ENCODE measurements at regions not wholly inside any gene's neighbourhood (a gene's known extent, or its start where the extent isn't known, plus 50 kb on each side); places are given as distances from the start of the nearest gene placed in this dataset.
"Not testable (repeated sequence)": the region's sequence is repeated elsewhere in the genome, so short reads cannot be mapped to it uniquely, and the experiment has no call there.

DNA sequence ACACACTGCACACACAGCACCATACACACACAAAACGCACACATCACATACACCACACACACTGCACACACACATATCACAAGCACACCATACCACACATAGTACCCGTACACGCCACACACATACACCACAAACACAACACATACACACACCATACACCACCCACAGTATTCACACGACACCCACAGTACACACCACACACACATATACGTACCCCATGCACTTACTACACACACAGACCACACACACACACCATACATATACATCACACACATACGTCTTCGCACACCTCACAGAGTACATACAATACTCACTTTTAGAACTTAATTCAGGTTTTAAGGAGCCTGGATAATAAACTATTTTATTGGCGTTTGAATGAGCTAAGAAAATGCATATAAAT, 1805.3 kb upstream of the DEFB115 start:
- no peak for DNase-seq (ENCODE audit: low spot score)
- H3K4me1 Mint-ChIP-seq, result no peaks in the 10 kb centered on the region
- ATAC-seq, result no peak
- H3K36me3 Mint-ChIP-seq (ENCODE audit: low read depth), result peaks cover 34% of the 10 kb centered on the region
- Histone ChIP-seq H3K79me2 (replicated peaks; ENCODE audit: insufficient read depth) (no peaks in the 10 kb centered on the region), H3K4me2 (no peak overlapping the region), H3K4me1 (ENCODE audit: insufficient read depth) (no peaks in the 10 kb centered on the region), H3K9me2 (ENCODE audit: insufficient read depth) (no peaks in the 10 kb centered on the region), H3K27ac (ENCODE audit: low read depth) (no peak overlapping the region), H2AFZ (no peak overlapping the region), H3K36me3 (ENCODE audit: insufficient read depth) (no peaks in the 10 kb centered on the region), H3K27me3 (ENCODE audit: insufficient read depth) (no peaks in the 10 kb centered on the region), H3K4me3 (no peak overlapping the region), H3F3A (replicated peaks; ENCODE audit: low read depth) (no peaks in the 10 kb centered on the region), H4K20me1 (replicated peaks; ENCODE audit: insufficient read depth) (no peaks in the 10 kb centered on the region)
- H3K27me3 Mint-ChIP-seq (ENCODE audit: insufficient read depth, low read depth, poor library complexity), result peaks cover 6% of the 10 kb centered on the region
- TF ChIP-seq POLR2AphosphoS5 (IDR thresholded peaks at IDR 0.05; ENCODE audit: low read depth) (no peak), JUNB (IDR thresholded peaks at IDR 0.05; ENCODE audit: unreplicated experiment) (no peak), STAT1 (IDR thresholded peaks at IDR 0.05; ENCODE audit: unreplicated experiment) (no peak)
- TF ChIP-seq, protein P1, sequence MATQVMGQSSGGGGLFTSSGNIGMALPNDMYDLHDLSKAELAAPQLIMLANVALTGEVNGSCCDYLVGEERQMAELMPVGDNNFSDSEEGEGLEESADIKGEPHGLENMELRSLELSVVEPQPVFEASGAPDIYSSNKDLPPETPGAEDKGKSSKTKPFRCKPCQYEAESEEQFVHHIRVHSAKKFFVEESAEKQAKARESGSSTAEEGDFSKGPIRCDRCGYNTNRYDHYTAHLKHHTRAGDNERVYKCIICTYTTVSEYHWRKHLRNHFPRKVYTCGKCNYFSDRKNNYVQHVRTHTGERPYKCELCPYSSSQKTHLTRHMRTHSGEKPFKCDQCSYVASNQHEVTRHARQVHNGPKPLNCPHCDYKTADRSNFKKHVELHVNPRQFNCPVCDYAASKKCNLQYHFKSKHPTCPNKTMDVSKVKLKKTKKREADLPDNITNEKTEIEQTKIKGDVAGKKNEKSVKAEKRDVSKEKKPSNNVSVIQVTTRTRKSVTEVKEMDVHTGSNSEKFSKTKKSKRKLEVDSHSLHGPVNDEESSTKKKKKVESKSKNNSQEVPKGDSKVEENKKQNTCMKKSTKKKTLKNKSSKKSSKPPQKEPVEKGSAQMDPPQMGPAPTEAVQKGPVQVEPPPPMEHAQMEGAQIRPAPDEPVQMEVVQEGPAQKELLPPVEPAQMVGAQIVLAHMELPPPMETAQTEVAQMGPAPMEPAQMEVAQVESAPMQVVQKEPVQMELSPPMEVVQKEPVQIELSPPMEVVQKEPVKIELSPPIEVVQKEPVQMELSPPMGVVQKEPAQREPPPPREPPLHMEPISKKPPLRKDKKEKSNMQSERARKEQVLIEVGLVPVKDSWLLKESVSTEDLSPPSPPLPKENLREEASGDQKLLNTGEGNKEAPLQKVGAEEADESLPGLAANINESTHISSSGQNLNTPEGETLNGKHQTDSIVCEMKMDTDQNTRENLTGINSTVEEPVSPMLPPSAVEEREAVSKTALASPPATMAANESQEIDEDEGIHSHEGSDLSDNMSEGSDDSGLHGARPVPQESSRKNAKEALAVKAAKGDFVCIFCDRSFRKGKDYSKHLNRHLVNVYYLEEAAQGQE (IDR thresholded peaks at IDR 0.05; ENCODE audit: unreplicated experiment), result no peak
- TF ChIP-seq, protein P2, sequence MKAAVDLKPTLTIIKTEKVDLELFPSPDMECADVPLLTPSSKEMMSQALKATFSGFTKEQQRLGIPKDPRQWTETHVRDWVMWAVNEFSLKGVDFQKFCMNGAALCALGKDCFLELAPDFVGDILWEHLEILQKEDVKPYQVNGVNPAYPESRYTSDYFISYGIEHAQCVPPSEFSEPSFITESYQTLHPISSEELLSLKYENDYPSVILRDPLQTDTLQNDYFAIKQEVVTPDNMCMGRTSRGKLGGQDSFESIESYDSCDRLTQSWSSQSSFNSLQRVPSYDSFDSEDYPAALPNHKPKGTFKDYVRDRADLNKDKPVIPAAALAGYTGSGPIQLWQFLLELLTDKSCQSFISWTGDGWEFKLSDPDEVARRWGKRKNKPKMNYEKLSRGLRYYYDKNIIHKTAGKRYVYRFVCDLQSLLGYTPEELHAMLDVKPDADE (IDR thresholded peaks at IDR 0.05), result no peak
- H3K9me3 Mint-ChIP-seq, result peaks cover 86% of the 10 kb centered on the region
- no peak overlapping the region for H3K27ac Mint-ChIP-seq
- no peak overlapping the region for H3K4me3 Mint-ChIP-seq

DNA sequence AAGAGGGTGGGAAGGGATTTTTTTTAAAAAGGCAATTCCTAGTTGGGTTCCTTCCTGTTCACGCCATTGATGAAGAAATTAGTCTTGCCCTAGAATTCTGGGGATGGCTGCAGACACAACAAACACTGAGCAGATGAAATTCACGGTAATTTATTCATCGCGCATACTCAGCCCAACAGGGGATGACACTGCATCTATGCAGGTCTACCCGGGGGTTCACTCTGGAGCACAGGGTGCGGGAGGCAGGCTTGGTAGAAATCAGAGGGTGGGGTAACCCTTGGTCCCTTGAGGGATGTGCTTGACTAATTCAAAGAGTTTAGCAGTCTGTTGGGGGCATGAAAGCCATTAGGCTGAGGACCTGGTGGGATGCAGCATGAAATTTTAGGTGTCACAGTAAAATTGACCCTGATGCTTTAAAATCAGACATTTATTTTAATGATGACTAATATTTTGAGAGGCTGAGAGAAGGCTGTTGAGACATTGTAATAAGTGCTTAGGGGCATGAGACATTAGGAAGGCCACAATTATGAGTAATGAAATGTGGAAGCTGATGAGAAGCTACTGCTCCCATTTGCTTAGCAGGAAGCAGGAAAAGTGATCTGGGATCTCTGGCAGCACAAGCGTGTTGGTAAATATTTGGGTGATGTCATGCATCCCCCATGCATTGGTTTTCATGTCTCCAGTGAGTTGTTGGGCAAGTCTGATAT, 1800.3 kb upstream of the DEFB115 start:
- Mint-ChIP-seq H3K36me3 (ENCODE audit: low read depth) (peaks cover 41% of the 10 kb centered on the region), H3K9me3 (peaks cover 97% of the 10 kb centered on the region)
- not testable (repeated sequence) for ATAC-seq; H3K27ac ChIP-seq (ENCODE audit: low read depth); H3K27ac Mint-ChIP-seq; H3K4me1 Mint-ChIP-seq; H3K27me3 ChIP-seq (ENCODE audit: insufficient read depth); H3K27me3 Mint-ChIP-seq (ENCODE audit: insufficient read depth, low read depth, poor library complexity); H3K4me2 ChIP-seq; H3F3A ChIP-seq (replicated peaks; ENCODE audit: low read depth); H3K79me2 ChIP-seq (replicated peaks; ENCODE audit: insufficient read depth); H2AFZ ChIP-seq; H3K4me3 Mint-ChIP-seq; H3K4me1 ChIP-seq (ENCODE audit: insufficient read depth); DNase-seq (ENCODE audit: low spot score); H3K36me3 ChIP-seq (ENCODE audit: insufficient read depth); H3K9me2 ChIP-seq (ENCODE audit: insufficient read depth); H4K20me1 ChIP-seq (replicated peaks; ENCODE audit: insufficient read depth); H3K4me3 ChIP-seq

DNA sequence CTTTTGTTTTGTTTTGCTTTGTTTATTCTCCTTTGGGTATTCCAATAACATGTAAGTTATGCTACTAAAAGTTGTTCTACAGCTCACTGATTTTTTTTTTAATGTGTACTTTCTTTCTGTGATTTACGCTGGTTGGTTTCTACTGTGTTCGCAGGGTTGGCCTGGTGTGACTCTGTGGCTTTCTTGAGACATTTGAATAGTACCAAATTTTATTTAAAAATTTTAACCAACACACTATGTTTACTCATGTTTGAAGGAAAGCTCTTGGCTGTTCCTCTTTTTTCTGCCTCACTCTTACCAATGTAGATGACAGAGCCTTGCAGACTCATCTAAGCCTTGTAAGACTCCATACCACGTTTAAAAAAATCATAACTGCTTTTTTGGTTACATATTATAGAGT, 1784.9 kb upstream of the DEFB115 start:
- Histone ChIP-seq H3K4me3 (no peak overlapping the region), H3K79me2 (replicated peaks; ENCODE audit: insufficient read depth) (no peaks in the 10 kb centered on the region), H2AFZ (no peak overlapping the region), H3K27ac (ENCODE audit: low read depth) (no peak overlapping the region), H3K36me3 (ENCODE audit: insufficient read depth) (no peaks in the 10 kb centered on the region; the same call in 1 of the 2 replicates), H3K4me2 (no peak overlapping the region), H4K20me1 (replicated peaks; ENCODE audit: insufficient read depth) (no peaks in the 10 kb centered on the region), H3K27me3 (ENCODE audit: insufficient read depth) (no peaks in the 10 kb centered on the region), H3K9me2 (ENCODE audit: insufficient read depth) (no peaks in the 10 kb centered on the region), H3F3A (replicated peaks; ENCODE audit: low read depth) (no peaks in the 10 kb centered on the region), H3K4me1 (ENCODE audit: insufficient read depth) (no peaks in the 10 kb centered on the region)
- Mint-ChIP-seq H3K27ac (no peak overlapping the region), H3K9me3 (peaks cover 90% of the 10 kb centered on the region), H3K4me3 (no peak overlapping the region), H3K4me1 (no peaks in the 10 kb centered on the region), H3K27me3 (ENCODE audit: insufficient read depth, low read depth, poor library complexity) (no peaks in the 10 kb centered on the region), H3K36me3 (ENCODE audit: low read depth) (peaks cover 24% of the 10 kb centered on the region)
- no peak for TF ChIP-seq JUNB (IDR thresholded peaks at IDR 0.05; ENCODE audit: unreplicated experiment)
- no peak for TF ChIP-seq POLR2AphosphoS5 (IDR thresholded peaks at IDR 0.05; ENCODE audit: low read depth)
- no peak for DNase-seq (ENCODE audit: low spot score)
- ATAC-seq, result no peak

DNA sequence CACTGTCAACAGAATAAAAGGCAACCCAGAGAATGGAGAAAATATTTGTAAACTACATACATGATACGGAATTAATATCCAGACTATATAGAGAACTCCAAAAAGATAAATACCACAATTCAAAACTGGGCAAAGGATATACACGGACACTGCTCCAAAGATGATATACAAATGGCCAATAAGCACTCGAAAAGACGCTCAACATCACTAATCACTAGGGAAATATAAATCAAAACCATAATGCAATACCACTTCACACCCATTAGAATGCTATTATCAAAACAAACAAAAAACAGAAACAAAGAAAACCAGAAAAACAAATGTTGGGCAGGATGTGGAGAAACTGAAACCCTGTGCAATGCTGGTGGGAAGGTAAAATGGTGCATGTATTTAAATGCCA, 1764.6 kb upstream of the DEFB115 start:
- not testable (repeated sequence) for H3K36me3 ChIP-seq (ENCODE audit: insufficient read depth); H3K4me1 Mint-ChIP-seq; H4K20me1 ChIP-seq (replicated peaks; ENCODE audit: insufficient read depth); H3K79me2 ChIP-seq (replicated peaks; ENCODE audit: insufficient read depth); H3K27ac Mint-ChIP-seq; H2AFZ ChIP-seq; H3K4me3 ChIP-seq; H3K27me3 Mint-ChIP-seq (ENCODE audit: insufficient read depth, low read depth, poor library complexity); H3F3A ChIP-seq (replicated peaks; ENCODE audit: low read depth); H3K4me3 Mint-ChIP-seq; H3K27me3 ChIP-seq (ENCODE audit: insufficient read depth); H3K4me1 ChIP-seq (ENCODE audit: insufficient read depth); DNase-seq (ENCODE audit: low spot score); H3K4me2 ChIP-seq; ATAC-seq; H3K27ac ChIP-seq (ENCODE audit: low read depth); H3K36me3 Mint-ChIP-seq (ENCODE audit: low read depth); H3K9me2 ChIP-seq (ENCODE audit: insufficient read depth)
- peaks cover 63% of the 10 kb centered on the region for H3K9me3 Mint-ChIP-seq

DNA sequence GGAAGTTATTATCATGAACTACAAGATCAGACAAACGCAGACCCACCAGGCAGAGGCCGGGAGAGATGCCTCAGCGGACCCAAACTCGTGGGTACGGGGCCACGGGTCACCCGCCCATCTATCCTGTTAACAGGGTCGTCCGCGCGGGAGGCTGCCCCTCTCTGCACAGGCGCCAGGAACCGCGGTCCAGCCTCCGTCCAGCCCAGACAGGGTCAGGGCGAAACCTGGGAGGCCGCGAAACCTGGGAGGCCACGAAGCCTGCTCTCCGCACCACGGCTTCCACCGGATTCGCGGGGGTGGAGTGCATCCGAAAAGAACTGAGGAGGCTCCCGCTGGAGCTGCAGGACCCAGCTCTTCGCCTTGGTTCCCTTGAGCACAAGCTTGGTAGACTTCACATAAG, 1760.7 kb upstream of the DEFB115 start:
- not testable (repeated sequence) for H3K4me3 Mint-ChIP-seq; H3K27me3 Mint-ChIP-seq (ENCODE audit: insufficient read depth, low read depth, poor library complexity); H2AFZ ChIP-seq; H3K27ac Mint-ChIP-seq; H3F3A ChIP-seq (replicated peaks; ENCODE audit: low read depth); H3K27me3 ChIP-seq (ENCODE audit: insufficient read depth); H3K4me2 ChIP-seq; H4K20me1 ChIP-seq (replicated peaks; ENCODE audit: insufficient read depth); H3K36me3 ChIP-seq (ENCODE audit: insufficient read depth); H3K4me1 Mint-ChIP-seq; DNase-seq (ENCODE audit: low spot score); H3K79me2 ChIP-seq (replicated peaks; ENCODE audit: insufficient read depth); H3K9me2 ChIP-seq (ENCODE audit: insufficient read depth); ATAC-seq; H3K4me3 ChIP-seq; H3K27ac ChIP-seq (ENCODE audit: low read depth); H3K4me1 ChIP-seq (ENCODE audit: insufficient read depth)
- Mint-ChIP-seq H3K9me3 (peaks cover 39% of the 10 kb centered on the region), H3K36me3 (ENCODE audit: low read depth) (peaks cover 15% of the 10 kb centered on the region)
